Transverse colon (tissue), 4 donors: ENCODE measurements at regions not wholly inside any gene's neighbourhood (a gene's known extent, or its start where the extent isn't known, plus 50 kb on each side); places are given as distances from the start of the nearest gene placed in this dataset.

Source experiments
- POLR2A ChIP-seq: fragments of 450-650 bp; IDR thresholded peaks from one replicate; pipeline ENCODE4 v1.6.1; 2016; ENCODE audit warnings: antibody characterized with exemption, mild to moderate bottlenecking, moderate library complexity
- POLR2AphosphoS5 ChIP-seq, 3 donors: sonication (generic); formaldehyde crosslinking; IDR thresholded peaks; one replicate each; pipeline ENCODE4 v1.6.1; 2016; ENCODE audit warnings: antibody characterized with exemption in 3 of 3
- TF ChIP-seq, protein P1 (sequence below), 5 experiments: fragments of 200-600 bp in 3 of 5; fragments of 450-650 bp in 2 of 5; sonication (generic) in 3 of 5; IDR thresholded peaks; 1 replicate in 2 of 5; 2 replicates in 3 of 5; pipeline ENCODE4 v1.5.1; 2016 to 2017; ENCODE audit warnings: antibody characterized with exemption in 5 of 5, inconsistent platforms in 3 of 5, mild to moderate bottlenecking in 2 of 5, moderate library complexity in 1 of 5

DNA sequence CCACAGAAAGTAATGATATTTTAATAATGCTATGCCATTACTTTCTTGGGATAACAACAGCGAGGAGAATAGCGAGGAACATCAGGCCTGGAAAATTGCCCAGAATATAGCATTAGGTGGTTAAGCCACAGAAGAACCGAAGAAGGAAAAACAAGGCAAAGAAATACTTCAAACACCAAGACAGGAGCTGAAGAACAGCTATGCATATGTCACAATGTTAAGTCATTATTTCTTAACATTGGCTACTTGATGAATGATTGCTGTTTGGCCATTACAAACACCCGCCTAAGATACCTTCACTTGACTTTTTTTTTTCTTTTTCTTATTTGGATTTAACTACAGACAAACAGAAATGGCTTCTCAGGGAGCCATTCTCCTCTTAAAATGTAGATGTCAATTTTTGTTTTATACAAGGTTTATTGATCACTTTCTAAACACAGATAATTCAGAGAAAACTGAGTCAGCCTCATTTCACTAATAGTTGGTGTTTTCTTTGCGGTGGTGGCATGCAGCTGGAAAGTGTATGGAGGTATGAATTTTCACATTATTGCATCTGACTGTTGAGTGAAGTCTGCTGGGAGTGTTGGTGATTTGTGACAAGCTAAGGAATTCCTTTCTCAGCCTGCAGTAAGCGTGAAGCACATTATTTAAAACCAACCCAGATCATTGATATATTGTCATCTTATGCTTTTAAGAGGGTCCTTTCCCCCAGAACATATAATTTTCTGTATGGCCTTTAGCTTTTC is 705.7 kb upstream of the NR2F2 start:
- TF ChIP-seq, protein P1, sequence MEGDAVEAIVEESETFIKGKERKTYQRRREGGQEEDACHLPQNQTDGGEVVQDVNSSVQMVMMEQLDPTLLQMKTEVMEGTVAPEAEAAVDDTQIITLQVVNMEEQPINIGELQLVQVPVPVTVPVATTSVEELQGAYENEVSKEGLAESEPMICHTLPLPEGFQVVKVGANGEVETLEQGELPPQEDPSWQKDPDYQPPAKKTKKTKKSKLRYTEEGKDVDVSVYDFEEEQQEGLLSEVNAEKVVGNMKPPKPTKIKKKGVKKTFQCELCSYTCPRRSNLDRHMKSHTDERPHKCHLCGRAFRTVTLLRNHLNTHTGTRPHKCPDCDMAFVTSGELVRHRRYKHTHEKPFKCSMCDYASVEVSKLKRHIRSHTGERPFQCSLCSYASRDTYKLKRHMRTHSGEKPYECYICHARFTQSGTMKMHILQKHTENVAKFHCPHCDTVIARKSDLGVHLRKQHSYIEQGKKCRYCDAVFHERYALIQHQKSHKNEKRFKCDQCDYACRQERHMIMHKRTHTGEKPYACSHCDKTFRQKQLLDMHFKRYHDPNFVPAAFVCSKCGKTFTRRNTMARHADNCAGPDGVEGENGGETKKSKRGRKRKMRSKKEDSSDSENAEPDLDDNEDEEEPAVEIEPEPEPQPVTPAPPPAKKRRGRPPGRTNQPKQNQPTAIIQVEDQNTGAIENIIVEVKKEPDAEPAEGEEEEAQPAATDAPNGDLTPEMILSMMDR (IDR thresholded peaks at IDR 0.05): no peak
- TF ChIP-seq POLR2A (no peak), POLR2AphosphoS5 (IDR thresholded peaks at IDR 0.05) (no peak)
